CD14-positive monocyte (primary cell): ENCODE measurements at regions not wholly inside any gene's neighbourhood (a gene's known extent, or its start where the extent isn't known, plus 50 kb on each side); places are given as distances from the start of the nearest gene placed in this dataset.
A peak's percentile ranks its signal among the peaks of the same experiment; 100 is the strongest.
"Not testable (repeated sequence)": the region's sequence is repeated elsewhere in the genome, so short reads cannot be mapped to it uniquely, and the experiment has no call there.

Source experiments
- DNase-seq, 3 donors: peaks; one replicate each; pipeline ENCODE4 v3.0.0-alpha.2; 2011 to 2022
- H2AFZ ChIP-seq: 2 replicates; pipeline ENCODE4 v1.6.0; 2012; ENCODE audit warnings: mild to moderate bottlenecking, low read depth, low read length, inconsistent platforms; ENCODE audit not compliant: insufficient read depth, poor library complexity, severe bottlenecking
- H3K27ac ChIP-seq, 2 donors: 1 replicate in 1 of 2; 2 replicates in 1 of 2; pipeline ENCODE4 v1.5.1; 2012 to 2013; ENCODE audit warnings: low read length in 2 of 2, control low read depth in 1 of 2, inconsistent platforms in 1 of 2, low read depth in 1 of 2, mild to moderate bottlenecking in 1 of 2
- H3K27me3 ChIP-seq, 2 donors: one replicate each; pipeline versions ENCODE4 v1.6.0 to v1.6.1; 2011 to 2013; ENCODE audit warnings: low read length in 2 of 2; ENCODE audit not compliant: control insufficient read depth in 2 of 2, insufficient read depth in 2 of 2
- H3K36me3 ChIP-seq, 2 donors: replicated peaks in 1 of 2; 1 replicate in 1 of 2; 2 replicates in 1 of 2; pipeline versions ENCODE4 v1.5.1 to v1.6.1; 2012 to 2013; ENCODE audit warnings: low read length in 2 of 2, control low read depth in 1 of 2, inconsistent platforms in 1 of 2, mild to moderate bottlenecking in 1 of 2; ENCODE audit not compliant: insufficient read depth in 2 of 2, control insufficient read depth in 1 of 2
- H3K4me1 ChIP-seq, 2 donors: 1 replicate in 1 of 2; 2 replicates in 1 of 2; pipeline versions ENCODE4 v1.5.1 to v1.6.1; 2012 to 2013; ENCODE audit warnings: low read length in 2 of 2, control low read depth in 1 of 2, inconsistent platforms in 1 of 2, mild to moderate bottlenecking in 1 of 2, moderate library complexity in 1 of 2; ENCODE audit not compliant: insufficient read depth in 2 of 2, control insufficient read depth in 1 of 2
- H3K4me2 ChIP-seq: replicated peaks from 2 replicates; pipeline ENCODE3; 2012; ENCODE audit warnings: low read length, moderate library complexity, mild to moderate bottlenecking; ENCODE audit not compliant: poor library complexity, severe bottlenecking; ENCODE audit errors: extremely low read depth
- H3K4me3 ChIP-seq, 3 experiments: fragments of 200-600 bp in 1 of 3; sonication (generic) in 1 of 3; replicated peaks in 1 of 3; 1 replicate in 2 of 3; 2 replicates in 1 of 3; pipeline ENCODE4 v1.5.1; 2011 to 2013; ENCODE audit warnings: low read length in 3 of 3, mild to moderate bottlenecking in 3 of 3, control low read depth in 2 of 3, low read depth in 2 of 3, inconsistent platforms in 1 of 3, moderate library complexity in 1 of 3
- H3K79me2 ChIP-seq: 2 replicates; pipeline ENCODE4 v1.6.0; 2012; ENCODE audit warnings: mild to moderate bottlenecking, control low read depth, inconsistent platforms, low read length, moderate library complexity; ENCODE audit not compliant: insufficient read depth
- H3K9ac ChIP-seq: 2 replicates; pipeline ENCODE4 v1.6.0; 2017; ENCODE audit warnings: low read length, mild to moderate bottlenecking; ENCODE audit not compliant: insufficient read depth, poor library complexity, severe bottlenecking
- H3K9me3 ChIP-seq, 2 donors: replicated peaks in 1 of 2; 1 replicate in 1 of 2; 2 replicates in 1 of 2; pipeline versions ENCODE4 v1.5.1 to v1.6.1; 2012 to 2013; ENCODE audit warnings: low read length in 2 of 2, control low read depth in 1 of 2; ENCODE audit not compliant: control insufficient read depth in 1 of 2, insufficient read depth in 1 of 2
- H4K20me1 ChIP-seq: 2 replicates; pipeline ENCODE4 v1.6.0; 2012; ENCODE audit warnings: mild to moderate bottlenecking, low read length, control low read depth, moderate library complexity; ENCODE audit not compliant: insufficient read depth
- H3K27ac Mint-ChIP-seq, 7 donors: one replicate each; pipeline ENCODE4 v1.8.0; 2020; ENCODE audit warnings: mild to moderate bottlenecking in 7 of 7, mixed read lengths in 7 of 7, moderate library complexity in 6 of 7, inconsistent platforms in 2 of 7
- H3K27me3 Mint-ChIP-seq, 3 donors: one replicate each; pipeline ENCODE4 v1.8.0; 2021 to 2022; ENCODE audit warnings: low read depth in 3 of 3, mild to moderate bottlenecking in 3 of 3, mixed read lengths in 3 of 3, moderate library complexity in 3 of 3, inconsistent platforms in 1 of 3
- H3K36me3 Mint-ChIP-seq, 2 donors: one replicate each; pipeline ENCODE4 v1.8.0; 2020; ENCODE audit warnings: mixed read lengths in 2 of 2, inconsistent platforms in 1 of 2, mild to moderate bottlenecking in 1 of 2
- H3K4me1 Mint-ChIP-seq: one replicate; pipeline ENCODE4 v1.8.0; 2020; ENCODE audit warnings: mild to moderate bottlenecking, mixed read lengths
- H3K4me3 Mint-ChIP-seq, 2 donors: one replicate each; pipeline ENCODE4 v1.8.0; 2020; ENCODE audit warnings: mild to moderate bottlenecking in 2 of 2, mixed read lengths in 2 of 2, moderate library complexity in 1 of 2
- H3K9me3 Mint-ChIP-seq, 7 donors: one replicate each; pipeline ENCODE4 v1.8.0; 2020 to 2022; ENCODE audit warnings: mixed read lengths in 7 of 7, mild to moderate bottlenecking in 6 of 7, moderate library complexity in 6 of 7, inconsistent platforms in 2 of 7
- CTCF ChIP-seq: fragments of 200-600 bp; IDR thresholded peaks from one replicate; pipeline ENCODE4 v1.8.0; 2022; ENCODE audit warnings: antibody characterized with exemption, mild to moderate bottlenecking
- WGBS: methylation state at CpG from one replicate; pipeline ENCODE4 v1.1.5; 2013; ENCODE audit warnings: missing lambda C conversion rate; ENCODE audit not compliant: insufficient coverage; 5-methylcytosine and 5-hydroxymethylcytosine counted together
- intact Hi-C, 2 donors: fragments of 100-400 bp; cut with micrococcal nuclease; formaldehyde crosslinking; loops; one replicate each; pipeline versions ENCODE4 v1.15.0 to v1.15.1; 2023

GRCh38 chr6:140155451-140156126, 781.1 kb upstream of the CITED2 start:
- Histone ChIP-seq H2AFZ (no peak overlapping the region), H3K36me3 (no peaks in the 10 kb centered on the region), H3K27ac (no peak overlapping the region), H3K4me3 (no peak overlapping the region), H4K20me1 (no peaks in the 10 kb centered on the region), H3K4me1 (no peaks in the 10 kb centered on the region), H3K4me2 (no peak overlapping the region), H3K79me2 (no peaks in the 10 kb centered on the region), H3K27me3 (no peaks in the 10 kb centered on the region), H3K9me3 (no peaks in the 10 kb centered on the region), H3K9ac (no peak overlapping the region)
- no peak for TF ChIP-seq CTCF
- DNase-seq = no peak
- H3K4me1 Mint-ChIP-seq = no peaks in the 10 kb centered on the region
- no peak overlapping the region for H3K4me3 Mint-ChIP-seq
- H3K9me3 Mint-ChIP-seq = peaks cover 0 to 15% (median 5%) of the 10 kb centered on the region in 7 donors
- intact Hi-C loops = no loop called here
- no peak overlapping the region for H3K27ac Mint-ChIP-seq
- no peaks in the 10 kb centered on the region for H3K36me3 Mint-ChIP-seq
- H3K27me3 Mint-ChIP-seq = peaks cover 0 to 4% (median 0%) of the 10 kb centered on the region in 3 donors

GRCh38 chr6:140153703-140154102, 779.3 kb upstream of the CITED2 start:
- Histone ChIP-seq H3K27ac (no peak overlapping the region), H3K36me3 (no peaks in the 10 kb centered on the region), H3K9me3 (peaks cover under 1 to 4% of the 10 kb centered on the region in 2 donors), H3K79me2 (no peaks in the 10 kb centered on the region), H3K4me2 (no peak overlapping the region), H2AFZ (no peak overlapping the region), H3K4me1 (no peaks in the 10 kb centered on the region), H3K27me3 (no peaks in the 10 kb centered on the region), H4K20me1 (no peaks in the 10 kb centered on the region), H3K4me3 (no peak overlapping the region), H3K9ac (no peak overlapping the region)
- intact Hi-C loops = no loop called here
- Mint-ChIP-seq H3K4me1 (no peaks in the 10 kb centered on the region), H3K36me3 (no peaks in the 10 kb centered on the region), H3K9me3 (peaks cover 2 to 13% (median 8%) of the 10 kb centered on the region in 7 donors), H3K27me3 (no peaks in the 10 kb centered on the region), H3K27ac (no peak overlapping the region), H3K4me3 (no peak overlapping the region)
- DNase-seq = no peak
- no peak for TF ChIP-seq CTCF
- WGBS = no CpG with 5 or more reads among the region's 1 CpG

- H2AFZ ChIP-seq, H4K20me1 ChIP-seq, H3K4me1 Mint-ChIP-seq, H3K9ac ChIP-seq, H3K4me3 Mint-ChIP-seq, intact Hi-C loops, H3K36me3 ChIP-seq, DNase-seq, H3K4me2 ChIP-seq, H3K79me2 ChIP-seq, H3K27me3 ChIP-seq, H3K36me3 Mint-ChIP-seq, H3K27me3 Mint-ChIP-seq, H3K4me3 ChIP-seq, H3K27ac ChIP-seq, H3K4me1 ChIP-seq: not testable (repeated sequence)
- peak overlapping the region in 1 of 7 donors; percentile 57 for H3K27ac Mint-ChIP-seq
- H3K9me3 ChIP-seq = peaks cover 3 to 14% of the 10 kb centered on the region in 2 donors
- 98% methylated on average over 45 of the region's 67 CpGs for WGBS
- H3K9me3 Mint-ChIP-seq = peaks cover 6 to 22% (median 14%) of the 10 kb centered on the region in 7 donors
Observed at GRCh38 chr6:140147825-140148814, 773.7 kb upstream of the CITED2 start.
